PC-9 (cell line): ENCODE measurements at regions not wholly inside any gene's neighbourhood (a gene's known extent, or its start where the extent isn't known, plus 50 kb on each side); places are given as distances from the start of the nearest gene placed in this dataset.

Experiments
- BruUV-seq: library from RNA; stranded (reverse); fragments of 400-500 nt; replicated peaks from 2 replicates; lab custom pipeline; 2021; lab: Mats Ljungman, UMichigan
- CTCF ChIA-PET: fragments of 300-600 bp; sonication (Branson Sonifier 250); formaldehyde crosslinking; loops from one replicate; lab custom pipeline; 2022; ENCODE audit warnings: antibody characterized with exemption; lab: Charles Lee
- POLR2A ChIA-PET: fragments of 300-600 bp; sonication (Branson Sonifier 250); formaldehyde crosslinking; loops from one replicate; lab custom pipeline; 2022; ENCODE audit warnings: antibody characterized with exemption; ENCODE audit not compliant: unreplicated experiment; lab: Charles Lee
- DNase-seq, 2 experiments: peaks; one replicate each; pipeline versions ENCODE4 v3.0.0 to v3.0.0-alpha.2; 2015 to 2022; ENCODE audit warnings: mixed read lengths in 1 of 2
- H2AFZ ChIP-seq: fragments of 200-600 bp; sonication (generic); 2 replicates; pipeline ENCODE4 v1.8.1; 2017; ENCODE audit warnings: antibody characterized with exemption
- H3F3A ChIP-seq: fragments of 200-600 bp; sonication (generic); 2 replicates; pipeline ENCODE4 v1.8.1; 2017; ENCODE audit warnings: antibody characterized with exemption, mild to moderate bottlenecking, low read depth; ENCODE audit not compliant: insufficient read depth
- H3K27ac ChIP-seq: fragments of 200-600 bp; sonication (generic); 2 replicates; pipeline ENCODE4 v1.6.1; 2016; ENCODE audit warnings: mixed run types
- H3K27me3 ChIP-seq: fragments of 200-600 bp; sonication (generic); 2 replicates; pipeline ENCODE4 v1.6.1; 2016; ENCODE audit warnings: low read depth, mixed run types; ENCODE audit not compliant: insufficient read depth
- H3K36me3 ChIP-seq: fragments of 200-600 bp; sonication (generic); 2 replicates; pipeline ENCODE4 v1.6.1; 2016; ENCODE audit warnings: low read depth, mixed run types
- H3K4me1 ChIP-seq: fragments of 200-600 bp; sonication (generic); replicated peaks from 2 replicates; pipeline ENCODE4 v1.6.1; 2016; ENCODE audit warnings: mixed run types; ENCODE audit not compliant: insufficient read depth
- H3K4me2 ChIP-seq: fragments of 200-600 bp; sonication (generic); 2 replicates; pipeline ENCODE4 v1.6.1; 2017; ENCODE audit warnings: mixed run types
- H3K4me3 ChIP-seq: fragments of 200-600 bp; sonication (generic); 2 replicates; pipeline ENCODE4 v1.6.1; 2016; ENCODE audit warnings: mixed run types
- H3K79me2 ChIP-seq: fragments of 200-600 bp; sonication (generic); 2 replicates; pipeline ENCODE4 v1.6.1; 2017; ENCODE audit warnings: low read depth, mixed run types
- H3K9me2 ChIP-seq: fragments of 200-600 bp; sonication (generic); 2 replicates; pipeline ENCODE4 v1.8.1; 2017; ENCODE audit warnings: mild to moderate bottlenecking; ENCODE audit not compliant: insufficient read depth
- H3K9me3 ChIP-seq: fragments of 200-600 bp; sonication (generic); 2 replicates; pipeline ENCODE4 v1.8.1; 2016; ENCODE audit warnings: low read depth; ENCODE audit not compliant: insufficient read depth
- H4K20me1 ChIP-seq: fragments of 200-600 bp; sonication (generic); 2 replicates; pipeline ENCODE4 v1.8.1; 2017; ENCODE audit not compliant: insufficient read depth
- CTCF ChIP-seq: fragments of 200-600 bp; sonication (generic); conservative IDR thresholded peaks from 2 replicates; pipeline ENCODE4 v1.6.1; 2017; ENCODE audit warnings: mixed run types, antibody characterized with exemption, mild to moderate bottlenecking, moderate library complexity
- EZH2 ChIP-seq: fragments of 200-600 bp; sonication (generic); IDR thresholded peaks from 2 replicates; pipeline ENCODE4 v1.8.0; 2017; ENCODE audit warnings: antibody characterized with exemption, low read depth
- intact Hi-C: fragments of 100-400 bp; cut with micrococcal nuclease; formaldehyde crosslinking; loops from one replicate; pipeline ENCODE4 v1.10.0; 2022; ENCODE audit not compliant: unreplicated experiment

GRCh38 chr6:108760126-108761050 is 87.8 kb upstream of the ARMC2 start:
- Histone ChIP-seq H4K20me1 (no peaks in the 10 kb centered on the region), H3K4me2 (no peak overlapping the region), H3K27me3 (no peaks in the 10 kb centered on the region), H3K36me3 (no peaks in the 10 kb centered on the region), H3K27ac (no peak overlapping the region), H3K4me3 (no peak overlapping the region), H3K4me1 (peaks cover 8% of the 10 kb centered on the region), H2AFZ (no peak overlapping the region), H3K79me2 (no peaks in the 10 kb centered on the region), H3K9me2 (no peaks in the 10 kb centered on the region), H3F3A (no peaks in the 10 kb centered on the region), H3K9me3 (no peaks in the 10 kb centered on the region)
- ChIA-PET POLR2A (no interaction called here), CTCF (no interaction called here)
- TF ChIP-seq CTCF, result no peak
- TF ChIP-seq EZH2, result no peak
- BruUV-seq, result no TSS peak
- DNase-seq, result no peak
- intact Hi-C loops, result no loop called here

- H3K9me3 ChIP-seq, result no peaks in the 10 kb centered on the region
- no peak for TF ChIP-seq CTCF
- TF ChIP-seq EZH2, result no peak
- no peak overlapping the region for H3K27ac ChIP-seq
- no peaks in the 10 kb centered on the region for H3K27me3 ChIP-seq
- H3K9me2 ChIP-seq, result no peaks in the 10 kb centered on the region
- no peaks in the 10 kb centered on the region for H3K79me2 ChIP-seq
- H3K4me1 ChIP-seq, result no peaks in the 10 kb centered on the region
- no peaks in the 10 kb centered on the region for H4K20me1 ChIP-seq
- H3K36me3 ChIP-seq, result no peaks in the 10 kb centered on the region
- no TSS peak for BruUV-seq
- ChIA-PET POLR2A (no interaction called here), CTCF (no interaction called here)
- intact Hi-C loops, result no loop called here
- no peak for DNase-seq
- no peaks in the 10 kb centered on the region for H3F3A ChIP-seq
- no peak overlapping the region for H3K4me2 ChIP-seq
- no peak overlapping the region for H2AFZ ChIP-seq
- H3K4me3 ChIP-seq, result no peak overlapping the region
Measured at GRCh38 chr6:108762394-108762793, 85.8 kb upstream of the ARMC2 start.

- Histone ChIP-seq H3K27ac (no peak overlapping the region), H3K9me2 (no peaks in the 10 kb centered on the region), H3K36me3 (no peaks in the 10 kb centered on the region), H3K4me3 (no peak overlapping the region), H3F3A (no peaks in the 10 kb centered on the region), H4K20me1 (no peaks in the 10 kb centered on the region), H3K79me2 (no peaks in the 10 kb centered on the region), H3K4me2 (no peak overlapping the region), H2AFZ (no peak overlapping the region), H3K9me3 (no peaks in the 10 kb centered on the region), H3K4me1 (no peaks in the 10 kb centered on the region), H3K27me3 (no peaks in the 10 kb centered on the region)
- no peak for DNase-seq
- TF ChIP-seq EZH2 (no peak), CTCF (no peak)
- ChIA-PET CTCF (no interaction called here), POLR2A (no interaction called here)
- intact Hi-C loops, result no loop called here
- BruUV-seq, result no TSS peak
Measured at GRCh38 chr6:108763931-108764579, 84.2 kb upstream of the ARMC2 start.
